GM18868 (cell line): ENCODE measurements at regions not wholly inside any gene's neighbourhood (a gene's known extent, or its start where the extent isn't known, plus 50 kb on each side); places are given as distances from the start of the nearest gene placed in this dataset.

Experiments used
- ATAC-seq: cut with Tn5 transposase; IDR thresholded peaks from one replicate; pipeline ENCODE4 v1.9.1; 2021; ENCODE audit warnings: mild to moderate bottlenecking, moderate library complexity; ENCODE audit not compliant: unreplicated experiment

DNA sequence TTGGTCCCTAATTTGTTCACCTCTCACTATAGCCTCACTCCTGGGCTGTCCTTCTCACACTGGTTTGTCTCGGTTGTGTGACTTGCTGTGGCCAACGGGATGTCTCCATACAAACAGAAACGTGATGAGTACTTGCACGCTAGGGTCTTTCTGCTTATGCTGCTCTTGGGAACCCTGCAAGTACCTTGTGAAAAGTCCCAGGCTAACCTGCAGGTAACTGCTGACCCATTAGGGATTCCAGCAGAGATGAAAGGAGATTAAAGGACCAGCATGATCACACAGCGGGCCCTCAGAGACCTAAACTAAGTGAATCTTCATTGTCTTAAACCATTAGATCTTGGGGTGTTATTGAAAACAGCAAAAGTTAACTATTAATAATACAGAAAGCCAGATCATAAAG is 562.8 kb upstream of the GOT2 start:
- no peak for ATAC-seq

DNA sequence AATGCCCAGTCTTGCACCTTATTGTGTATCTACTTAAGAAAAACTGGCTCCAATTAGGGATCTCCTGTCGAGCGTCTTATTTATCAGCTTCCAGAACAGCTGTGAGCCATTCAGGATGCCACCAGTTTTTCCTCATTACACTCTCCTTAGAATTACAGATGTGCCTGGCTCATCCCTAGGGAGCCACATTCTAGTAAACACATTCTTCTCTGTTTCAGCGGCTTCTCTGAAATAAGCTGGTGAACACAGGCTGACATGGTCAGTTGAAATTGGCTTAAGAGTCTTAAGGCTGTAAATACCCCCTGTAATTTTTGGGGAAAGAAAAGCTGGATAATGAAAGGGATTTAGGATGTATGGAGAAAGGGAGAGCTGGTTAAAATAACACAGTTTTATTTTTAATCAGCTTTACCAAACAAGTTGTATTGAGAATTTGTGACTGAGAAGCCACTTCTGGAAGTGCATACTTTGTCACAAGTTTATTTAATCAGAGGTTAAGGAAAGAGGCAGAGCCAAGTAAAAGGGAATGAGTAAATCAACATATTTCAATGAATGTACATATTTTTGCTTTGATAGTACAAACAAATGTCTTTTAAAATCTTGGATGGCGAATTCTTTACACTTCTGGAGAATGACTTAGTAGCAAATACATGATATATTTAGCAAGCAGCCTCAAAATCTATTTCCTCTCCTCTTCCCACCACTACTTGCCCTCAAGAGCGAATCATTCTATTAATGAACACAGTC is 562.0 kb upstream of the GOT2 start:
- no peak for ATAC-seq

DNA sequence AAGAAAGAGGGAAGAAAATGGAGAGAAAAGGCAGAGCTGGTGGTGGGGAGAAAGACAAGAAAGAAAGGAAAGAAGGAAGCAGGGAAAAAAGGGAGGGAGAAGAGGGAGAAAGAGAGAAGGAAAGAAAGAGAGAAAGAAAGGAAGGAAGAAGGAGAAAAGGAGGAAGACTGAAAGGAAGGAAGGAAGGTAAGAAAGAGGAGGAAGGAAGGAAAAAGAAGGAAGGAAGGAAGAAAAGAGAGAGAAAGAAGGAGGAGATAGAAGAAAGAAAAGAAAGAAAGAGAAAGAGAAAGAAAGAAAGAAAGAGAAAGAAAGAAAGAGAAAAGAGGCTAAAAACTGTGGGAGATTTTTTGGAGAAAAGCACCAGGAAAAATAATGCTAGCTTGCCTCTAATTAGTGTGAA is 561.4 kb upstream of the GOT2 start:
- ATAC-seq: no peak

DNA sequence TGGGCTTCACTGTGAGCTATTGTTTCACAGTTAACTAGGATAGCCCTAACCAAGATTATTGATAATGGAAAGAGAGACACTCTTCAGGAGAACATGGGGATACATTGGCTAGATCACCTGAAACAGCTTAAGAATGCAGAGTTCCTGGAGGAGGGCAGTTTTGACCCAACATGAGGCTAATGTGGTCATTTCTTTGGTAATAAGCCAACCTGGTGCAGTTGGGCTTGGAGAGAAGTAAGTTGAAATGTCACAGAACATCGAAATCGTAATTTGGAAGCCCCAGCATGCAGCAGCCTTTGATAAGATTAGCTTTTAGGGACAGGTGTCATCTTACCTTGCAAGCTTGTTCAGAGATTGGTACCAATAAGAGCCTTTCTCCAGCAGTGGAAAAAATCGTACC is 556.6 kb upstream of the GOT2 start:
- ATAC-seq: no peak

DNA sequence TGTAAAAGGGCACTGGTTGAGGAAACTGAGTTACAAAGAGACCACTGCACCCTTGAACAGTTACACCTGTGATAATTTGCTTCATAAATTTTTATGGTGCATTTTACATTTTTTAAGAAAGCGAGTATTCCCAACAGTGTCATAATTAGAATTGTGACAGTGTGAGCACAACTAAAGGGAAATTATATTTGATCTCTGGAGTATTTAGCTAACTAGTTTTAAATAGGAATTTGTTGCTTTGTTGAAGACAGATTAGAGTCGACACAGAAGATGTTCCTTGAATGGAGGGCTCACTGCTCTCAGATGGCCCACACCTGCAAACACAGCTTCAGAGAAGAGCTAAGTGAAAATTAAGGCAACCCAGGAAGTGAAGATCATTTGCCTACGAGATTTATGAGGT is 555.0 kb upstream of the GOT2 start:
- ATAC-seq: no peak

DNA sequence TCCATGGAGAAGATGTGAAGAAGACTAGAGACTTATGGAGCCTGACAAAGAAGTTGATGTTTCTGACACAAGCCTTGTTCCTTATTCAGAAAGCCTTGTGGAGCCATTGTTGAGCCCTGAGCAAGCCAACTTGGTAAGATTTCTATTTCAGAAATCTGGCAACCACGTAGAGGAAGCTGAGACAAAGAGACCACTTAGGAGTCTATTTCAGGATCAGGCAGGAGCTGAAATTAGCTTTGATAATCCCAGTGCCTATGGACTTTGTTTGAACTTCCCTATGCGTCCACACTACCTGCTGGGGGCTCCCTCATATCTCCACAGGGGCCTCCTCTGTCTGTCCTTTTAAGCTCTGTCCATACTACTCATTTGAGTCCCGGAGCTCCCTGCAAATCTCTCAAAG is 540.0 kb upstream of the GOT2 start:
- no peak for ATAC-seq

DNA sequence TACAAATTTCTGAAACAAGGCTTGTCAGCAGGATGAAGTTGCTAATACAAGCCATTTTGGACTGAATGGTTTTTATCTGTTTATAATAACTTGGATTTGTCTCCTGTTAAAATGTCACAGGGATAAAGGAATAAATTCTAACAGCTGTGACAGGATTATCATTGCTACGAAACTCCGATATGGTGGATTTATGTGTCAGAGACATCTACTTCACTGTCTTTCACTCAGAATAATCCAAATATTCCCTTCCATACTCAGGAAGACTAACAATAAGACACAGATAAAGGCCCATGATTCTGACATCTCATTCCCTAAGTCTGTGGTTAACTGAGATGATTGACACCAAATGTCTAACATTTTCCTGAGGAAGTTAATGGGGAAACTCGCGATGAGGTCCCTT is 529.8 kb upstream of the GOT2 start:
- no peak for ATAC-seq

DNA sequence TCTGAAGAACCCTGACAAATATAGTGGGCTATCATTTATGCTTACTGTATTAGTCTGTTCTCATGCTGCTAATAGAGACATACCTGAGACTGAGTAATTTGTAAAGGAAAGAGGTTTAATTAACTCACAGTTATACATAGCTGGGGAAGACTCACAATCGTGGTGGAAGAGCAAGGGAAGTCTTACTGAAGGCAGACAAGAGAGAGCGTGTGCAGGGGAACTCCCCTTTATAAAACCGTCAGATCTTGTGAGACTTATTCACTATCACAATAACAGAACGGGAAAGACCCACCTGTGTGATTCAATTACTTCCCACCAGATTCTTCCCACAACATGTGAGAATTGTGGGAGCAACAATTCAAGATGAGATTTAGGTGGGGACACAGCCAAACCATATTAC is 526.8 kb upstream of the GOT2 start:
- ATAC-seq: peak; percentile 37

DNA sequence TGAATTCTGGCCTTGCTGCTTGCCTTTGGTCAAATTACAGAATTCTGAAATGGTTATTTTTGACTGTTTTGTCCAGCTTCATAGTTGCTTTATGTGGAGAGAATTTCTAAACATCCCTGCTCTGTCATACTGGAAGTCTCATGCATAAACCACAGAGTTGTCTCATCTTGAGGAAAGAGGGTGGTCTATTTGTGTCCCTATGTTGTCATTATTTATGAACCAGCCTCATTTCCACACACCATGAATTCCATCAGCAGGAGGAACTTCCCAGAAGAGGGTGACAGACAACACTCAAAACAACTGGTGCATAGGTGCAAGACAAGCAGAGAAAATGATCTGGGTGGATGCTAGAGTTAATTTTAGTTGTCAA is 525.8 kb upstream of the GOT2 start:
- peak; percentile 19 for ATAC-seq

DNA sequence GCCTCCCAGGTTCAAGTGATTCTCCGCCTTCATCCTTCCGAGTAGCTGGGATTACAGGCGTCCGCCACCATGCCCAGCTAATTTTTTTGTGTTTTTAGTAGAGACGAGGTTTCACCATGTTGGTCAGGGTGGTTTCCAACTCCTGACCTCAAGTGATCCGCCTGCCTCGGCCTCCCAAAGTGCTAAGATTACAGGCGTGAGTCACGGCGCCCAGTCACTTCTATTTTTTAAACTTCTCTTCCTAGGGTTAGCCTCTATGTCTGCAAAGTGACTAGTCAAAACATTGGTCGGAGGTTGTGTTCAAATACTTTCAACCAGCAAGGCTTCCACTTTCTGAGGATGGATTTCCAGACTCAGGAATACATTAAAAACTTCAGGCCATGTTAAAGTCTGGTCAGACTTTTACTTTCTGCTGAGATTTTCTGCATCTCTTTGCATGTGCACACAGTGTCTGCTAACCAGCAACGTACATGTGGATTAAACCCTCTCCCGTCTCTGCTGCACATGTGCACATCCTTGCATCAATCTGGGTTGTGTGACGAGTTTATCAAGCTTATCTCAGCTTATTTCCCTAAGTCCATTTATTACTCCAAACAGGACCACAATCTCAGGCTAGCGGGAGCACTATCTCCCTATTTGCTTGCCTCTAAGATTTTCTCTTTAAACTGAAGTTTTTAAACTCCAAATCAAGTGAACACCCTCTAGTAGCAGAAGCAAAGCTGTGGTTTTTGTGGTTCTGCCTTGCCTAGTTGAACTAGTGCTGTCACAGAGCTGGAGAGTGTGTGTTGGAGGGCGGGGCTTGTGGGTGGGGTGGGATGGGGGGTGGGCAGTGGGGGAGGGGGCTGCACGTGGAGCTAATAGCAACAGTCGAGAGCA is 525.2 kb upstream of the GOT2 start:
- ATAC-seq: peak; percentile 65

DNA sequence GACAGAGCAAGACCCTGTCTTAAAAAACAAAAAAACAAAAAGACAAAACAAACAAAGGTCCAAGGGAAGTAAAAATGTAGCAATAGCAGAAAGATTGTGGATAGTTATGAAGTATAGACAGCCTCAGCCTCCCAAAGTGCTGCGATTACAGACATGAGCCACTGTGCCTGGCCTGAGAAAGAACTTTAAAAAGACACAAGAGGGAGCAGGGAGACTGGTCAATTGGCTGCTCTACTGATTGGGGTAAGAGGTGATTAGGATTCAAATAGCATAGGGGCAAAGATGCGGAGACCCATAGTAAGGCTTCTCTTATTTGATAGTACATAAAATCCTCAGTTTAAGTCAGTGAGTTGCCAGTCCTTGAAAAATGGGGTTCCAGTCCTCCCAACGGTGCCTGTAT is 518.2 kb upstream of the GOT2 start:
- ATAC-seq: no peak

DNA sequence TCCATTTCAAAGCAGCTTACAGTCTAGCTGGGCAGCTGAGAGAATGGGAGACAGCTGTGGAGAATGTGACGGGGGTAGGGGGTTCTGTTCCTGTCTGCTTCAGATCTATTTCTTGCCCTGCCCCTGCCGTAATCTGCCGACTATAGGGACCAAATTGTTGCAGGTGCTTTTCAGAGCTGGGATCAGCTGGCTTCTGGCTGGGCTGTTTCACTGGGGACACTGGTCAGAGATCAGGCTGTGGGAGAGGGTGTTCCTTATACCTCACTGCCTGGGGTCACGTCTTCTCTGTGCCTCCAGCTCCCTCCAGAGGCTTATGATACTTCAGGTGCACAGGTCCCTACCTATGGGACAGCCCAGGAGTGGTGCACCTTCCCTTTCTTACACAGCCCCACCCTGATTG is 514.9 kb upstream of the GOT2 start:
- no peak for ATAC-seq

DNA sequence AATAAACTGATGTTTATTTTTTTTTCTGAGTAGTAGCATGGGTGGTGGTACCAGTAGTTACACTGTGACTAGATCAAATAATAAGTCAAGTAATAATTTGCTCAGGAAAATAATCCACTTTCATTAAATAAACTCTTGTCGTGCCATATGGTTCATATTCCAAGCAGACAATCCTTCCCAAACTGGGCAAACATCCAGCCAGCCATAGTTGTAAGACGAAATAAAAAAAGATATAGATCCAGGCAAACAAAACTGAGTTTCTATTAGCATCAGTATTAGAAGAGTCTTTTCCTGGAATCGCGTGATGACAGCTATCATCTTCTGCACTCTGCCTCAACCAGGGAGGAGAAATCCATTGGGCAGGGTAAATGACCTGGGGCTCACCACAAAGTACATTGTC is 508.4 kb upstream of the GOT2 start:
- no peak for ATAC-seq

DNA sequence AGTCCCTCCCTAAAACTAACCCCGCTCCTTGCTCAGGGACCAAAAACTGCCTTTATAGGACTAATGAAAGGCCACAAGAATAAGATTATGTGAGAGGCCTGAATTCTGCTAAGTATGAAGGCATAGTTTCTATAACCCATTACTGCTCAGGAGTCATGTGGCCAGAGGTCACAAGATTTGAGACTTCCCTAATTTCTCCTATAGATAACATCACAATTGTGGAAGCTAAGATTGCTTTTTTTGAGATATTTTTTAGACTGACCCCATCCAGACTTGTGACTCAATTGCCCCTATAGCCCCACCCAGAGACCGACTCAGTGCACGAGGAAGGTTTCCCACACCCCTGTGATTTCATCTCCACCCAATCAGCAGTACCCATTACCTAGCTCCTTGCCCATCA is 504.1 kb upstream of the GOT2 start:
- ATAC-seq: no peak

DNA sequence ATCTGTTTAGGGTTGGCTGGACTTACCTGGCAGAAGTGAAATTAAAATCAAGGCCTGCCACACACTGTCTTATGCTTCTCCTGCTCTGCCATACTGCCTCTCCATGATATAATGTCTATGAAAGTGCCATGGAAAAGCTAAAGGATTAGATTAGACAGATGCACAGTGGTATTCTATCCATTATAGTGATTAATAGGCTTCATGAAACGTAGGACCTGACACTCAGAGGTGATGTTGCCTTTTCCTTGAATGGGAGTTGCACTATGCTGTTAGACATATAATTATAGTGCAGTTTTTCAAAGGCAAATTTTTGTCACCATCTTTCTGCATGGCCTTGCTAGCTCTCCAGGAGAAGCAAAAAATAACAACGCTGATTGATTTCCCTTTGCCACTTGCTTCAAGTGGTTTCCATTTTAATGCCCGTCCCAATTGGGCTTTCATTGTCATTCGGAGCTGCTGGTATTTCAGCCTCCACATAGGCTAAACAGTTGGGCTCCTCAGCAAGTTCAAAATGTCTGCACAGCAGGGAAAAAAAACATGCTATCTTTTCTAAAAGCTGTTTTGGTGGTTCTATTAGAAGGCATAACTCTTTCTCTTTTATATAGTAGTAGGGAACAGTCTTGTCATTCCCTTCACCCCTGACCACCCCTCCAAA is 502.8 kb upstream of the GOT2 start:
- no peak for ATAC-seq

DNA sequence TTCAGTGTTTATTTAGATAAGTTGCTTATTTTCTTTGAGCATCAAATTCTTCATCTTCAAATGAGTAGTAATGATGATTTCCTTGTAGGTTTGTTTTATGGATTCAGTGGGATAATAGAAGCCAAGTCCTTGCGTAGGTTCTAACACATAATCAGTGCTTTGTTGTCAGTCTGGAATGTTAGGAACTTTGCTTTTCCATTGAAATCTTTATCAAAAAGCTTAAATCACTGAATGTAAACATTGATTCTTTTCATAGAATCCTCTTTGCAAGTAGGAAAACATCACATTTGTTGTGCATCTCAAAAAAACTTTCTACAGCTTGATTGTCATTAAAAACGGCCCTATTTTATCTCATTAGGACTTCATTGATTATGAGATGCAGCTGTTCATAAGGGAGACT is 490.3 kb upstream of the GOT2 start:
- ATAC-seq: no peak

DNA sequence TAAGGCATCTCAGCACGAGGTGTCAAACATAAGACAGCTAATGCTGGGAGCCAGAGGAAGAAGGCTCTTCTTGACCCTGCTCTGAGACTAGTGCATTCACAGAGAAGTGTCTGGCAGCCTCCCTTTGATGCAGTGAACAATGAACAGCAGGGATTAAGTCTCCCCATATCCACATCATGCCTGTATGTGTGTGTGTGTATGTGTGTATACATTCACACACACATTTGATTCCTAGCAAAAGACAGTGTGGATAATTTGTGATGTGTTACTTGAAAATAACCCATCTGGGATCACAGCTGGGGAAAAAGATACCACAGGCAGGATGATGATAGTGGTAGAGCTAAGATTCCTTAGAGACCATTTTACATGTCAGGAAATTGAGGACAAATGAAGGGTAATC is 485.9 kb upstream of the GOT2 start:
- no peak for ATAC-seq

DNA sequence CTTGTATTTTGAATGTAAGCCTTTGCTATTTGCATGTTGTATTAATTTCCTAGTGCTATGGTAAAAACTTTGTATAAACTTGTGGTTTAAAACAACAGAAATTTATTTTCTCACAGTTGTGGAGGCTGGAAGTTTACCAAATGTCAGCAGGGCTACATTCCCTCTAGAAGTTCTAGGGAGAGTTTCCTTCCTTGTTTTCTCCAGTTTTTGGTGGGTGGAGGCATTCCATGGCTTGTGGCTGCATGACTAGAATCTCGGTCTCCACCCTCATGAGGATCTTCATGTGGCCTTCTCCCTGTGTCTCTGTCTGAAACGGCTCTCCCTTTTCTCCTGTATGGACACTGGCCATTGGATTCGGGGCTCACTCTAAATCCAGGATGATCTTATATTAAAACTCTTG is 482.2 kb upstream of the GOT2 start:
- no peak for ATAC-seq

DNA sequence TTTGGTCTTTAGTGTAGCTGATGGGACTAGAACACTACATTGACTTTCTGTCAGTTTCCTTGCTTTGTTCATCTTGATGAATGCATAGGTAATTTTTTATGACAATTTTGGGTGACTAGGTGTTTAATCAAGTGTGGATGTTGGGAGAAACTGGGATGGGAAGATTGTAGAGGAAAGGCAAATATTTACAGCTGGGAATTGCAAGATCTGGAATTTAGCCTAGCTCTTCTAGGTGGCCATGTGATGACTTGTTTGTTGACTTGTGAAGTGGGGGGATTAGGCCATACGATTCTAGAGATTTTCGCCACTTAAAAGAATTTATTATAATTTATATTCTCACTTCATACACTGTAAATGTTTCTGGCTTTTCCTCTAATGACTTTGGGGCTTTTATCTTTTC is 480.3 kb upstream of the GOT2 start:
- no peak for ATAC-seq

DNA sequence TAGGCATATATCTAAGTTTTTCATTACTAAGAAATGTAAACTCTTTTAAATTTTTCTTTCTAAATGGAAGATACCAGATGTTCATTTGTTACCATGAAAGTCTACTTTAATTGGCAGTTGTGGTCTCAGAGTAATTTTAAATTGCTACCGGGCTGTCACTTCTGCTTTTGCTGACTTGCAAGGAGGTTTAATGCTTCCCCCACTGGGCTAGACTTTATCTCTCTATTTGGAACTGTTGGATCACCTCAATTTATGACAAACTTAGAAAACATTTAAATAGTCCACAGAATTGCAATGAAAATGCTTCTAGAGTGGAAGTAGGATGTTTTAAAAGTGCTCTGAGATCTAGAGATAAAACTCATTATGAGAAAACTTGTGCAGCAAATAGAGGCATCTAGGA is 479.8 kb upstream of the GOT2 start:
- no peak for ATAC-seq

DNA sequence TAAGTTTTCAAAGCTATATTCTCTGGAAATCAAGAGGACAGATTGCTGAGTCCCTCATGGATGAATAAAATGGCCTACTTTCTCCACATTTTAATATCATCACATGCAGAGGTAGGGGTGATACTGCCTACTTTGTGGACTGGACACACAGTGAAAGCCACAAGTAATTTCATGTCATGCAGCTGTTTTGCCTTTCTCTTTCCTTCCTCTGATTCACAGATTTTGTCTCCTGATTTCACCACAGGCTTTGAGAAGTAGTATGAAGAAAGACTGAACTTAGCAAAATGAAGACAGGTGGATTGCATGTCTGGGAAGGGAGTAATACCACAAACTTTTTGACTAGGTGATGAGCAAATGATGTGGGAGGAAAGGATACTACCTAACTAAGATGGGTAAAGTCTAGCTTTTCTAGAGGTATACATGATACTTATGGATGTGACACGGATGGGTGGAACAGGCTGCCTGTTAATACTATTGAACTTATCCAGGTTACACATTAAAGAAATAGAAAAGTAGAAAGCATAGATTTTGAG is 478.4 kb upstream of the GOT2 start:
- ATAC-seq: no peak
